ENCODE measurements at regions not wholly inside any gene's neighbourhood (a gene's known extent, or its start where the extent isn't known, plus 50 kb on each side); places are given as distances from the start of the nearest gene placed in this dataset.

DNA sequence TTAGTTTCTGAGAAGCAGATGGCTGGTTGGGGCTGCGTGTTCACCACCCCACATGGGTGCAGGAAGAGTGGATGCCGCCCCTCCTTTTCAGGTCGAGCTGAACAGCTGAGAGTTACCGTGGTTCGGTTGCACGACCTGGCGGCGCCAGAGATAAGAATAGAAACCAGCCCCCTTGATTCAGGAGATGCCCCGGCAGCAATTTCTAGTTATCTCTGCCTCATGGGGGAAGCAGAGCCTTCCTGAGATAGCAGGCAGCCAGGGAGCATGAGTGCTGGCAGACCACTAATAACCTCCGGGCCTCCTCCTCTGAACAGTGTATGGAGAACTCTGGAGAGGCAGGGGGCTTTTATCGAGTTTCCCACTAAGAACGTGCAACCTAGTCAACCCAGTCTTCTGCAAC lies 177.8 kb downstream of the NSG2 start:
- POLR2A ChIA-PET: no interaction called here
- ATAC-seq (no peak), DNase-seq (ENCODE audit: low read depth, low spot score) (no peak)
- Histone ChIP-seq H3K9me3 (ENCODE audit: control insufficient read depth, insufficient read depth, low read depth, low read length) (no peaks in the 10 kb centered on the region), H3K36me3 (ENCODE audit: control insufficient read depth, insufficient read depth, low read length) (no peaks in the 10 kb centered on the region), H3K27me3 (ENCODE audit: control insufficient read depth, insufficient read depth, low read length) (no peaks in the 10 kb centered on the region; the same call in none of the 2 replicates), H3K4me3 (ENCODE audit: low read depth in 2 of 2, low read length in 2 of 2) (no peak overlapping the region), H3K4me1 (ENCODE audit: control insufficient read depth, insufficient read depth, low read length) (no peaks in the 10 kb centered on the region), H3K27ac (ENCODE audit: low read length) (no peak overlapping the region)
- intact Hi-C loops (cut with micrococcal nuclease; ENCODE audit: unreplicated experiment) (no loop called here), in situ Hi-C loops (cut with HindIII; ENCODE audit: low pct_unique_long_range_greater_than_20kb, low sequenced_read_pairs) (no loop called here)
- no peak for TF ChIP-seq REST (IDR thresholded peaks at IDR 0.05; ENCODE audit: insufficient read depth in 1 of 2, low read depth in 2 of 2, low read length in 1 of 2)
- TF ChIP-seq, protein P1, sequence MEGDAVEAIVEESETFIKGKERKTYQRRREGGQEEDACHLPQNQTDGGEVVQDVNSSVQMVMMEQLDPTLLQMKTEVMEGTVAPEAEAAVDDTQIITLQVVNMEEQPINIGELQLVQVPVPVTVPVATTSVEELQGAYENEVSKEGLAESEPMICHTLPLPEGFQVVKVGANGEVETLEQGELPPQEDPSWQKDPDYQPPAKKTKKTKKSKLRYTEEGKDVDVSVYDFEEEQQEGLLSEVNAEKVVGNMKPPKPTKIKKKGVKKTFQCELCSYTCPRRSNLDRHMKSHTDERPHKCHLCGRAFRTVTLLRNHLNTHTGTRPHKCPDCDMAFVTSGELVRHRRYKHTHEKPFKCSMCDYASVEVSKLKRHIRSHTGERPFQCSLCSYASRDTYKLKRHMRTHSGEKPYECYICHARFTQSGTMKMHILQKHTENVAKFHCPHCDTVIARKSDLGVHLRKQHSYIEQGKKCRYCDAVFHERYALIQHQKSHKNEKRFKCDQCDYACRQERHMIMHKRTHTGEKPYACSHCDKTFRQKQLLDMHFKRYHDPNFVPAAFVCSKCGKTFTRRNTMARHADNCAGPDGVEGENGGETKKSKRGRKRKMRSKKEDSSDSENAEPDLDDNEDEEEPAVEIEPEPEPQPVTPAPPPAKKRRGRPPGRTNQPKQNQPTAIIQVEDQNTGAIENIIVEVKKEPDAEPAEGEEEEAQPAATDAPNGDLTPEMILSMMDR (IDR thresholded peaks at IDR 0.05): no peak
- CTCF ChIA-PET: no interaction called here
- BruUV-seq (replicated peaks): no TSS peak

GRCh38 chr5:174229068-174229467 lies 183.6 kb downstream of the NSG2 start:
- Histone ChIP-seq H3K4me3 (ENCODE audit: low read depth in 2 of 2, low read length in 2 of 2) (no peak overlapping the region), H3K9me3 (ENCODE audit: control insufficient read depth, insufficient read depth, low read depth, low read length) (no peaks in the 10 kb centered on the region), H3K27ac (ENCODE audit: low read length) (no peak overlapping the region), H3K36me3 (ENCODE audit: control insufficient read depth, insufficient read depth, low read length) (no peaks in the 10 kb centered on the region), H3K4me1 (ENCODE audit: control insufficient read depth, insufficient read depth, low read length) (no peaks in the 10 kb centered on the region), H3K27me3 (ENCODE audit: control insufficient read depth, insufficient read depth, low read length) (peaks cover 2% of the 10 kb centered on the region; the same call in 1 of the 2 replicates)
- ChIA-PET CTCF (no interaction called here), POLR2A (no interaction called here)
- intact Hi-C loops (cut with micrococcal nuclease; ENCODE audit: unreplicated experiment): no loop called here
- TF ChIP-seq, protein P1 (IDR thresholded peaks at IDR 0.05): no peak
- TF ChIP-seq SIN3A (IDR thresholded peaks at IDR 0.05; ENCODE audit: borderline replicate concordance, insufficient read depth, low read depth, low read length) (no peak), POLR2AphosphoS5 (IDR thresholded peaks at IDR 0.05; ENCODE audit: low read depth, low read length) (no peak), TCF7L2 (IDR thresholded peaks at IDR 0.05; ENCODE audit: low read depth, low read length) (no peak), REST (IDR thresholded peaks at IDR 0.05; ENCODE audit: insufficient read depth in 1 of 2, low read depth in 2 of 2, low read length in 1 of 2) (no peak)
- ATAC-seq: no peak
- no TSS peak for BruUV-seq (replicated peaks)
- no peak for DNase-seq (ENCODE audit: low read depth, low spot score)
- in situ Hi-C loops (cut with HindIII; ENCODE audit: low pct_unique_long_range_greater_than_20kb, low sequenced_read_pairs): no loop called here

Data from Panc1 (cell line).